BE2C (cell line): ENCODE measurements at regions not wholly inside any gene's neighbourhood (a gene's known extent, or its start where the extent isn't known, plus 50 kb on each side); places are given as distances from the start of the nearest gene placed in this dataset.
"Not testable (repeated sequence)": the region's sequence is repeated elsewhere in the genome, so short reads cannot be mapped to it uniquely, and the experiment has no call there.

Experiments used
- DNase-seq: peaks from one replicate; pipeline ENCODE4 v3.0.0-alpha.2; 2020
- H3K27me3 ChIP-seq: fragments of 250-450 bp; sonication (Bioruptor Pico); 2 replicates; pipeline ENCODE4 v1.5.1; 2020; ENCODE audit warnings: mild to moderate bottlenecking
- H3K36me3 ChIP-seq: fragments of 250-450 bp; sonication (Bioruptor Pico); 2 replicates; pipeline ENCODE4 v1.5.1; 2020; ENCODE audit warnings: mild to moderate bottlenecking
- H3K4me1 ChIP-seq: fragments of 250-450 bp; sonication (Bioruptor Pico); 2 replicates; pipeline ENCODE4 v1.5.1; 2020
- H3K4me3 ChIP-seq: 2 replicates; pipeline ENCODE4 v1.5.1; 2011; ENCODE audit warnings: low read depth, low read length
- H3K9me3 ChIP-seq: fragments of 250-450 bp; sonication (Bioruptor Pico); 2 replicates; pipeline ENCODE4 v1.5.1; 2020
- TF ChIP-seq, protein P1 (sequence below): IDR thresholded peaks from 2 replicates; pipeline ENCODE4 v1.5.1; 2012; ENCODE audit warnings: mild to moderate bottlenecking, low read depth, low read length

DNA sequence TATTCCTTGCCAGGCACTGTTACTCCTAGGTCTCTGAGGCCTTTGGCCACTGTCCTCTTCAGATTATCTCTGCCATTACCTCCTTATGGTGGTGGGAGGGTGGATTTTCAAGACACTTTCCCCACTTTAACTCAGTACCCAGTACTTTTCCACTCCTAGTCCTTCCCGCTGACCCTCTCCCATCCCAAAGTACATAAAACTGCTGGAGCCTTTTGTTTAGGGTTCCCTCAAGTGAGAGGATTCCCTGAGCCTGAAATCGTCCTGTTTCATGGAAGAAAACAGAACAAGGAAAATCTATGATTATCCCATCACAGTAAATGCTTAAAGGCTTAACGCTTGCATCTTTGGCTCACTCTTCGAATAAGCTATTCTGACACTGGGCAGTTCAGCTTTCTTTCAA lies 1742.5 kb upstream of the ADGRL3 start:
- DNase-seq = no peak

DNA sequence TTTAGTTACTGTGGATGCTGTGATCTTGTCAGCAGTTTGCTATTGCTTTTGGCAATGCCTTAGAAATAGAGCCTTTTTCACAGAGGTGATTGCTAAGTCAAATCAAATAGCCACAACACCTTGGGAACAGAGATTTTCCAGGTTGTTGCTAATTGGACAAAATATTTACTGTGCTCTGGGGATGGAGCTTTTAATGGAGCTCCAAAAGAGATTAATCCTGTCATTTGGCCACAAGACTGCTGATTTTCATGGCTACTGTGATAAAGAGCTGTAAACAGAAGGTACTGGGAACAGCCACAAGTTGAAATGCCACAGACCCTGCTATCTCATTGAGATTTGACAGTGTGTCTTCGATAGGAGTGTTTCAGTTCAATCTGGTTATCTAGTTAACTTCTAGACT lies 1715.2 kb upstream of the ADGRL3 start:
- H3K4me1 ChIP-seq = no peaks in the 10 kb centered on the region
- DNase-seq = no peak
- TF ChIP-seq, protein P1, sequence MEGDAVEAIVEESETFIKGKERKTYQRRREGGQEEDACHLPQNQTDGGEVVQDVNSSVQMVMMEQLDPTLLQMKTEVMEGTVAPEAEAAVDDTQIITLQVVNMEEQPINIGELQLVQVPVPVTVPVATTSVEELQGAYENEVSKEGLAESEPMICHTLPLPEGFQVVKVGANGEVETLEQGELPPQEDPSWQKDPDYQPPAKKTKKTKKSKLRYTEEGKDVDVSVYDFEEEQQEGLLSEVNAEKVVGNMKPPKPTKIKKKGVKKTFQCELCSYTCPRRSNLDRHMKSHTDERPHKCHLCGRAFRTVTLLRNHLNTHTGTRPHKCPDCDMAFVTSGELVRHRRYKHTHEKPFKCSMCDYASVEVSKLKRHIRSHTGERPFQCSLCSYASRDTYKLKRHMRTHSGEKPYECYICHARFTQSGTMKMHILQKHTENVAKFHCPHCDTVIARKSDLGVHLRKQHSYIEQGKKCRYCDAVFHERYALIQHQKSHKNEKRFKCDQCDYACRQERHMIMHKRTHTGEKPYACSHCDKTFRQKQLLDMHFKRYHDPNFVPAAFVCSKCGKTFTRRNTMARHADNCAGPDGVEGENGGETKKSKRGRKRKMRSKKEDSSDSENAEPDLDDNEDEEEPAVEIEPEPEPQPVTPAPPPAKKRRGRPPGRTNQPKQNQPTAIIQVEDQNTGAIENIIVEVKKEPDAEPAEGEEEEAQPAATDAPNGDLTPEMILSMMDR = no peak

More for the DNA sequence above, 1742.5 kb upstream of the ADGRL3 start:
- no peaks in the 10 kb centered on the region for H3K36me3 ChIP-seq
- H3K4me1 ChIP-seq = no peaks in the 10 kb centered on the region
- H3K4me3 ChIP-seq = no peak overlapping the region
- H3K27me3 ChIP-seq = no peaks in the 10 kb centered on the region
- H3K9me3 ChIP-seq = no peaks in the 10 kb centered on the region; the same call in 1 of the 2 replicates
- TF ChIP-seq, protein P1 = no peak

DNA sequence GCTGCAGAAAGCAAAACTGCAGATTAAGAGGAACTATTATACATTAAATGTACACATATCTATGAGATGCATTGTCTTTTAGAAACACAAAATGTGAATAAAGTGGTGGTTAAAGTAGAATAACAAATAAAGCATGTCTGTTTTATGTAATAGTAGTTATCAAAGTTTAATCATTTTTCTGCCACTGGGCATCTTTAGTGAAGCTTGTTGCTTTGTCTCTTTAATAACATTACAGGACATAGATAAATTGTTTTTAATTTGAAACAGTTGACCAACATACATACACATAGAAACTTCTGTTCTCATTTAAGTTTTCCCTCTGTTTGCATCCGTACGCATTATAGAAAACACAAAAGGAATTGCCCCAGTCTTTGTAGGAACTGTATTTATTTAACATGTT lies 1700.0 kb upstream of the ADGRL3 start:
- Histone ChIP-seq H3K36me3 (no peaks in the 10 kb centered on the region), H3K9me3 (no peaks in the 10 kb centered on the region), H3K4me3 (no peak overlapping the region), H3K27me3 (no peaks in the 10 kb centered on the region), H3K4me1 (no peaks in the 10 kb centered on the region)
- TF ChIP-seq, protein P1 = no peak
- DNase-seq = no peak

More for the DNA sequence above, 1715.2 kb upstream of the ADGRL3 start:
- Histone ChIP-seq H3K9me3 (no peaks in the 10 kb centered on the region; the same call in 1 of the 2 replicates), H3K27me3 (no peaks in the 10 kb centered on the region), H3K4me3 (no peak overlapping the region), H3K36me3 (no peaks in the 10 kb centered on the region)

DNA sequence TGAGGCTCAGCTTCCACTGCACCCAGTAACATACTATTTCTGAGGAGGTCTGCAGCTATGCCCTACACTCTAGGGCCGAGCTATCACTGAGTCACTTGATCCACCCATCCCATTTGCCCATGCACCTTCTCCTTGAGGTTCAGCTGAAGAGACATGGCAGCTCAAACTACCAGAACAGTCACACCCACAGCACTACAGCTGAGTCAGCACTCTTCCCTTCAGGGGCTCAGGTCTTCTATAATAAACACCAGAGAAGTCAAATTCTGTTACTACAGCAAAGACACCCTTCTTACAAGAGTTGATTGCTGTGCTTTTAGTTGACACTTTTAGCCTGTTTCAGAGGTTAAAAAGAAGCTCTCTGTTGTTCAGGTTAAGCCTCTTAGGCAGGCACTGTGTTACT lies 1696.4 kb upstream of the ADGRL3 start:
- Histone ChIP-seq H3K27me3 (no peaks in the 10 kb centered on the region), H3K4me1 (no peaks in the 10 kb centered on the region), H3K4me3 (no peak overlapping the region), H3K36me3 (no peaks in the 10 kb centered on the region), H3K9me3 (no peaks in the 10 kb centered on the region)
- TF ChIP-seq, protein P1 = no peak
- no peak for DNase-seq

DNA sequence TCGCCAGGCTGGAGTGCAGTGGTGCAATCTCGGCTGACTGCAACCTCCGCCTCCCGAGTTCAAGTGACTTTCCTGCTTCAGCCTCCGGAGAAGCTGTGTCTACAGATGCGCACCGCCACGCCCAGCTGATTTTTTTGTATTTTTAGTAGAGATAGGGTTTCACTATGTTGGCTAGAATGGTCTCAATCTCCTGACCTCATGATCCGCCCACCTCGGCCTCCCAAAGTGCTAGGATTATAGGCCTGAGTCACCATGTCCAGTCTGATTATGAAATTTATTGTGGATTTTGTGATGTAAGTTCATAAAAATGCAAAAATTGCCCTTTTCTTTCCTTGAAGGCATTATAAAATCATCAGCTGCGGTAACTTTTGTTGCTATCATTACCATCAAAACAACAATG lies 1688.3 kb upstream of the ADGRL3 start:
- not testable (repeated sequence) for H3K9me3 ChIP-seq, H3K27me3 ChIP-seq, H3K4me3 ChIP-seq, DNase-seq, H3K36me3 ChIP-seq, H3K4me1 ChIP-seq

DNA sequence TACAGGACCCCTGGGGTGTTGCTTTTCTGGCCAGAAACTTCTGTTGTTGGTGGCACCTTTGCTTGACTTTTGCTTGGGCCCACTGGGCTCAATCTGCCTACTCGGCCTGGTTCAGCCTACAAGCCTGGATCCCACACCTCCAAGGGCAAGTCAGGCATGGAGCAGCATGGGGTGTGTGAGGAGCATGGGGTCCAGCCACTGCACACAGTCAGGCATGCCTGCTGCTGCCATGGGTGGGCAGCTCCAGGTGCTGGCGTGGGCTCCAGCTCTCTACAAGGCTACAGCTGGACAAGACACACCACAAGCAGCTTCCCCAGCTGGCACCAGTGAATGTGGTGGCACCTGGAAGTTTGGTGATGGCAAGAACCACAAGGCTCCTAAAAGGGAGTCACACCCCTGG lies 1683.1 kb upstream of the ADGRL3 start:
- H3K27me3 ChIP-seq = no peaks in the 10 kb centered on the region
- no peaks in the 10 kb centered on the region; the same call in 1 of the 2 replicates for H3K9me3 ChIP-seq
- H3K4me3 ChIP-seq = no peak overlapping the region
- TF ChIP-seq, protein P1 = no peak
- no peaks in the 10 kb centered on the region for H3K4me1 ChIP-seq
- H3K36me3 ChIP-seq = no peaks in the 10 kb centered on the region
- no peak for DNase-seq
